HG03159 (cell line): ENCODE measurements at regions not wholly inside any gene's neighbourhood (a gene's known extent, or its start where the extent isn't known, plus 50 kb on each side); places are given as distances from the start of the nearest gene placed in this dataset.

Experiments used
- ATAC-seq: cut with Tn5 transposase; IDR thresholded peaks from one replicate; pipeline ENCODE4 v1.9.1; 2021; ENCODE audit warnings: mild to moderate bottlenecking, moderate library complexity; ENCODE audit not compliant: unreplicated experiment

GRCh38 chr1:34405266-34405959 is 228.7 kb downstream of the C1orf94 start:
- no peak for ATAC-seq

GRCh38 chr1:34406377-34406776 is 229.7 kb downstream of the C1orf94 start:
- ATAC-seq, result no peak

GRCh38 chr1:34406833-34407539 is 230.3 kb downstream of the C1orf94 start:
- no peak for ATAC-seq

- no peak for ATAC-seq
These were observed 231.3 kb downstream of the C1orf94 start for GRCh38 chr1:34408011-34408410.

GRCh38 chr1:34409689-34410229 is 233.1 kb downstream of the C1orf94 start:
- ATAC-seq, result no peak

- no peak for ATAC-seq
These were observed 236.1 kb downstream of the C1orf94 start for GRCh38 chr1:34412598-34413370.

- ATAC-seq, result no peak
These were observed 238.4 kb downstream of the C1orf94 start for GRCh38 chr1:34415140-34415539.

- ATAC-seq, result no peak
These were observed 241.5 kb downstream of the C1orf94 start for GRCh38 chr1:34418166-34418565.

- no peak for ATAC-seq
These were observed 243.0 kb downstream of the C1orf94 start for GRCh38 chr1:34419663-34420136.

- ATAC-seq, result no peak
These were observed 248.3 kb downstream of the C1orf94 start for GRCh38 chr1:34425046-34425445.

- no peak for ATAC-seq
These were observed 249.1 kb downstream of the C1orf94 start for GRCh38 chr1:34425785-34426184.

- ATAC-seq, result no peak
These were observed 249.7 kb downstream of the C1orf94 start for GRCh38 chr1:34426325-34426896.

GRCh38 chr1:34427170-34427569 is 250.5 kb downstream of the C1orf94 start:
- ATAC-seq, result no peak

GRCh38 chr1:34433099-34433498 is 256.4 kb downstream of the C1orf94 start:
- ATAC-seq, result no peak

GRCh38 chr1:34436836-34437235 is 260.1 kb downstream of the C1orf94 start:
- ATAC-seq, result no peak

GRCh38 chr1:34441259-34442069 is 264.8 kb downstream of the C1orf94 start:
- no peak for ATAC-seq

GRCh38 chr1:34444516-34444915 is 267.8 kb downstream of the C1orf94 start:
- no peak for ATAC-seq

- ATAC-seq, result no peak
These were observed 273.6 kb downstream of the C1orf94 start for GRCh38 chr1:34450325-34450724.

GRCh38 chr1:34452451-34452850 is 275.7 kb downstream of the C1orf94 start:
- ATAC-seq, result no peak

- no peak for ATAC-seq
These were observed 278.4 kb downstream of the C1orf94 start for GRCh38 chr1:34455121-34455520.
